ENCODE measurements at regions not wholly inside any gene's neighbourhood (a gene's known extent, or its start where the extent isn't known, plus 50 kb on each side); places are given as distances from the start of the nearest gene placed in this dataset.

DNA sequence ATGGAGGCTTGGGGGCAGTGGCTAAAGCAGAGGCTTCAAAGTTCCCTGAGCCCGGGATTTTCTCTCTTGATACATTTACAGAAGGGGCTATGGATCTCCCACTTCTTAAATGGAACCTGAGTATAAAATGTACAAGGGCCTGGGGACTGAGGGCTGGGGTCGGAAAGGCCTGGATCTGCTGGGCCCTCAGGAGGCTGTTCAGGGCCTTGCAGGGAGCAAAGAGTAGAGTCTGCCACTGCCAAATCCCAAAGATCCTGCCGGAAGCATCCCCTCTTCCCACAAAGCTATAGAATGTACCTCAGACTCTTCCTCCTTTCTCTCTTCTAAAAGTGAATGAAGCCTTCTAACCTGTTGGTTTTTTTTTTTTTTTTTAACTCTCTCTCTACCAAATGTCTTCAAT lies 59.8 kb upstream of the ARHGEF3 start:
- no peak for DNase-seq (ENCODE audit: extremely low spot score)
- CTCF ChIA-PET: interaction anchor here (0.9 kb wide), 1 partner anchor 42 kb away, joined by 4 read pairs; no protein-coding TSS in a partner anchor
- TF ChIP-seq, protein P1, sequence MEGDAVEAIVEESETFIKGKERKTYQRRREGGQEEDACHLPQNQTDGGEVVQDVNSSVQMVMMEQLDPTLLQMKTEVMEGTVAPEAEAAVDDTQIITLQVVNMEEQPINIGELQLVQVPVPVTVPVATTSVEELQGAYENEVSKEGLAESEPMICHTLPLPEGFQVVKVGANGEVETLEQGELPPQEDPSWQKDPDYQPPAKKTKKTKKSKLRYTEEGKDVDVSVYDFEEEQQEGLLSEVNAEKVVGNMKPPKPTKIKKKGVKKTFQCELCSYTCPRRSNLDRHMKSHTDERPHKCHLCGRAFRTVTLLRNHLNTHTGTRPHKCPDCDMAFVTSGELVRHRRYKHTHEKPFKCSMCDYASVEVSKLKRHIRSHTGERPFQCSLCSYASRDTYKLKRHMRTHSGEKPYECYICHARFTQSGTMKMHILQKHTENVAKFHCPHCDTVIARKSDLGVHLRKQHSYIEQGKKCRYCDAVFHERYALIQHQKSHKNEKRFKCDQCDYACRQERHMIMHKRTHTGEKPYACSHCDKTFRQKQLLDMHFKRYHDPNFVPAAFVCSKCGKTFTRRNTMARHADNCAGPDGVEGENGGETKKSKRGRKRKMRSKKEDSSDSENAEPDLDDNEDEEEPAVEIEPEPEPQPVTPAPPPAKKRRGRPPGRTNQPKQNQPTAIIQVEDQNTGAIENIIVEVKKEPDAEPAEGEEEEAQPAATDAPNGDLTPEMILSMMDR (IDR thresholded peaks at IDR 0.05; ENCODE audit: control extremely low read depth, extremely low read depth, low read depth, missing control alignments): no peak
- POLR2A ChIA-PET: no interaction called here

DNA sequence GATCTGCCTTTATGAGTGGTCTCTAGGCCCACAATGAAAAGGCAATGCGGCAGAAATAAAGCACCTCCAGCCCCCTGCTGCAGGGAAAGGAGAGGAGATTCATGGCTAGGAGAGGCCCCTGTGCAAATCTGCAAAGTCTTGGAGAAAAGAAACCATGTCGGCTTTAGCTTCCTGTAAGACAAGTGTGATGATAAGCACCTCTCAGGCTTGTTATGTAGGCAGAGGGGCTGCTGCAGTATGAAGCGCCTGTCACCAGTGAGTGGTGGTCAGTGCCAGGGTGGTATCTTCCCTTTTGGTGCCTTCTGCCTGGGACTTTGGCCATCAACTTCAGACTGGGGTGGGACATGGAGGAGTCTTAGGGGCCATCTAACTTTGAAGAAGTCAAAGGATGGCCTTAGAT lies 59.2 kb upstream of the ARHGEF3 start:
- TF ChIP-seq, protein P1 (IDR thresholded peaks at IDR 0.05; ENCODE audit: control extremely low read depth, extremely low read depth, low read depth, missing control alignments): no peak
- ChIA-PET POLR2A (no interaction called here), CTCF (interaction anchor here (0.9 kb wide), 1 partner anchor 42 kb away, joined by 4 read pairs; no protein-coding TSS in a partner anchor)
- no peak for DNase-seq (ENCODE audit: extremely low spot score)

DNA sequence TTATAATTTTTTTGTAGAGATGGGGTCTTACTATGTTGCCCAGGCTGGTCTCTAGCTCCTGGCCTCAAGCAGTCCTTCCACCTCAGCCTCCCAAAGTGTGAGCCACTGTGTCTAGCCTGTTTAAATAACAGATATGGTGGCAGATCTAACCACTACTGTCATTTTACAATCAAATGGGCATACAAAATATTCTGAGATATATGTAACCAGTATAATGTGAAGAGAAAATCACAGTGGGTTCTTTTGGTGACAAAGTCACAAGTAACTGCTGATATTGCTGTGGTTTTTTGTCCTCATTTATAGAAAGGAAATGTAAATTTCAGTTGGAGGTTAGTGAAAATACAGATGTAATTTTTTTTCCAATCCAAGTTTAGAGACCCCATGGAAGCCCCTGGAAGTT lies 58.6 kb upstream of the ARHGEF3 start:
- ChIA-PET POLR2A (no interaction called here), CTCF (interaction anchor here (0.9 kb wide), 1 partner anchor 11 kb away, joined by 3 read pairs; no protein-coding TSS in a partner anchor)
- TF ChIP-seq, protein P1 (IDR thresholded peaks at IDR 0.05; ENCODE audit: control extremely low read depth, extremely low read depth, low read depth, missing control alignments): no peak
- DNase-seq (ENCODE audit: extremely low spot score): no peak

DNA sequence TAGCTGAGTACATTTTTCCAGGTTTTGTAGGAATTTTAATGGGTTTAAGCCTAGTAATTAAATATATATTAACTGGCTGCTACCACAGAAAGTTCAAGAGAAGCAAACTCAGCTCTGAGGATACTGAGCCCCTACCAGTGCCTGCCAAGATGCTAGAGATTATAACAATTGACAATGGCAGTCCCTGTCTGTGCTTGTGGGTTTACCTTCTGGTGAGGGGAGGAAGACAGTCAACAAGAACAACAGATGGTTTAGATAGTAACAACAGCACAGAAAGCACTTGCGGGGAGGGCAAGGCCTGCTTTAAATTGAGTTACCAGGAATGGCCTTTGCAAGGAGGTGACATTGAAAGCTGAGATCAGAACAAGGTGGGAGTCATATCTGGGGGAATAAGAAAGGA lies 56.6 kb upstream of the ARHGEF3 start:
- POLR2A ChIA-PET: no interaction called here
- TF ChIP-seq, protein P1 (IDR thresholded peaks at IDR 0.05; ENCODE audit: control extremely low read depth, extremely low read depth, low read depth, missing control alignments): no peak
- CTCF ChIA-PET: interaction anchor here (1.3 to 1.8 kb wide), 3 partner anchors 11 to 130 kb away, joined by 3 to 9 read pairs (median 3); no protein-coding TSS in a partner anchor
- no peak for DNase-seq (ENCODE audit: extremely low spot score)

DNA sequence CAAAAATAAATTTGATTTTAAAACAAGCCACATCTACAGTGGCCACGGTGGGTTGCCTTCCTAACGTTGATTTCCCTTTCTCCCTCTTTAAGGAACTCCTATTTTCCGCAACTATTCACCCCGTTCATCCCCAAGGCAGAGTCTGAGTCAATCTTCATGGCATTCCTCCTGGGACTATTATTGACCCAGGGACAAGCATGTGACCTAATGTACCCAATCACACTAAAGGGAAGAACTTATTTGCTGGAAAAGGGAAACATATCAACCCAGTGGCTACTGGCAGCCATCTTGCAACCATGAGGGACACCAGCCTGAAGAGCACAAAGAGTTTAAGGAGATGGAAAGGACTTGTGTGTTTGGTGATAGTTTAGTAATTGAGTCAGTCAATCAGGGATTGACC lies 55.4 kb upstream of the ARHGEF3 start:
- TF ChIP-seq, protein P1 (IDR thresholded peaks at IDR 0.05; ENCODE audit: control extremely low read depth, extremely low read depth, low read depth, missing control alignments): no peak
- ChIA-PET CTCF (interaction anchor here (1.0 to 2.3 kb wide), 7 partner anchors 20 to 155 kb away, joined by 3 to 12 read pairs (median 3); no protein-coding TSS in a partner anchor), POLR2A (no interaction called here)
- DNase-seq (ENCODE audit: extremely low spot score): no peak

DNA sequence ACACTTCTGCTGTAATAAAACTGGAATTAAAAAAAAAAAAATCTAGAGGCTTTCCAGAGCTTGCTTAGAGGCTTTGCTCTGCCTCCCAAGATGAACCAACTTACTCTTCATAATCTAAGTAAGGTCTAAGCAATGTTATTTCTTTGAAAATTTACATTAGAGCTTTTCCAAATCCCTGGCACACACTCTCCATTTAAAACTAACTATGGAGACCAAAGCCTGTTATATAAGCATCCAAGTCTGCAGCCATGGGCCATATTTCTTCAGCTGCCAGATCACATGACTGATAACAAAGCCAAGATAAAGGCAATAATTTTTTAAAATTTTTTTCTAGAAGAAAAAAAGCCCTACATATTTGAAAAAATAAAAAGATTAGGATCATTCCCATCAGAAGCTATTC lies 55.0 kb upstream of the ARHGEF3 start:
- TF ChIP-seq, protein P1 (IDR thresholded peaks at IDR 0.05; ENCODE audit: control extremely low read depth, extremely low read depth, low read depth, missing control alignments): no peak
- ChIA-PET POLR2A (no interaction called here), CTCF (interaction anchor here (1.0 to 2.3 kb wide), 8 partner anchors 20 to 155 kb away, joined by 3 to 12 read pairs (median 3); no protein-coding TSS in a partner anchor)
- DNase-seq (ENCODE audit: extremely low spot score): no peak

All from GM10248 (cell line).